Cerebellar nuclear complex (tissue), 1 donor: ENCODE measurements at regions not wholly inside any gene's neighbourhood (a gene's known extent, or its start where the extent isn't known, plus 50 kb on each side); places are given as distances from the start of the nearest gene placed in this dataset.

Experiments
- DNase-seq, 2 experiments: peaks; one replicate each; lab custom pipeline; 2025; lab: John Stamatoyannopoulos, UW

- no peak for DNase-seq
Observed at GRCh38 chr2:55101466-55101865, 51.2 kb upstream of the RTN4 start.

GRCh38 chr2:55099878-55100820, 49.9 kb upstream of the RTN4 start:
- DNase-seq: no peak
